Activated CD8-positive, alpha-beta T cell treated with anti-CD3 and anti-CD28 coated beads for 36 hours (primary cell): ENCODE measurements at regions not wholly inside any gene's neighbourhood (a gene's known extent, or its start where the extent isn't known, plus 50 kb on each side); places are given as distances from the start of the nearest gene placed in this dataset.

Source experiments
- ATAC-seq: fragments of 200-7000 bp; cut with Tn5 transposase; one replicate; pipeline ENCODE4 v1.10.0; 2021; ENCODE audit warnings: mild to moderate bottlenecking, moderate library complexity
- CTCF ChIA-PET: fragments of 350-600 bp; sonication (Branson Sonifier 250); formaldehyde crosslinking; loops from one replicate; lab custom pipeline; 2021; ENCODE audit warnings: antibody characterized with exemption; lab: Charles Lee
- POLR2A ChIA-PET: fragments of 350-600 bp; sonication (Branson Sonifier 250); formaldehyde crosslinking; loops from one replicate; lab custom pipeline; 2021; ENCODE audit warnings: antibody characterized with exemption; lab: Charles Lee
- DNase-seq: peaks from one replicate; pipeline ENCODE4 v3.0.0-alpha.2; 2020
- H3K27ac Mint-ChIP-seq: one replicate; pipeline ENCODE4 v1.8.0; 2021; ENCODE audit warnings: mild to moderate bottlenecking, mixed read lengths
- H3K27me3 Mint-ChIP-seq: one replicate; pipeline ENCODE4 v1.8.0; 2021; ENCODE audit warnings: mixed read lengths
- H3K36me3 Mint-ChIP-seq: one replicate; pipeline ENCODE4 v1.8.0; 2021; ENCODE audit warnings: low read depth, mixed read lengths
- H3K4me1 Mint-ChIP-seq: one replicate; pipeline ENCODE4 v1.8.0; 2021; ENCODE audit warnings: low read depth, mixed read lengths
- H3K4me3 Mint-ChIP-seq: one replicate; pipeline ENCODE4 v1.8.0; 2021; ENCODE audit warnings: mild to moderate bottlenecking, moderate library complexity, mixed read lengths
- H3K9me3 Mint-ChIP-seq: one replicate; pipeline ENCODE4 v1.8.0; 2021; ENCODE audit warnings: mixed read lengths
- CTCF ChIP-seq: fragments of 200-600 bp; IDR thresholded peaks from one replicate; pipeline ENCODE4 v1.8.0; 2022; ENCODE audit warnings: antibody characterized with exemption, mild to moderate bottlenecking
- intact Hi-C: fragments of 100-400 bp; cut with micrococcal nuclease; formaldehyde crosslinking; loops from one replicate; pipeline ENCODE4 v1.10.0; 2022

- POLR2A ChIA-PET = no interaction called here
- intact Hi-C loops = no loop called here
- ATAC-seq (no peak), DNase-seq (no peak)
- Mint-ChIP-seq H3K4me1 (no peaks in the 10 kb centered on the region), H3K4me3 (no peak overlapping the region), H3K36me3 (no peaks in the 10 kb centered on the region), H3K9me3 (no peaks in the 10 kb centered on the region), H3K27me3 (no peaks in the 10 kb centered on the region), H3K27ac (no peak overlapping the region)
- no peak for TF ChIP-seq CTCF
- CTCF ChIA-PET = no interaction called here
Measured at GRCh38 chr9:135297456-135298075, 182.0 kb upstream of the PPP1R26 start.

GRCh38 chr9:135299239-135299590, 180.4 kb upstream of the PPP1R26 start:
- intact Hi-C loops = no loop called here
- H3K4me3 Mint-ChIP-seq = no peak overlapping the region
- H3K36me3 Mint-ChIP-seq = no peaks in the 10 kb centered on the region
- H3K27me3 Mint-ChIP-seq = peaks cover 5% of the 10 kb centered on the region
- ChIA-PET CTCF (interaction anchor here (1.1 kb wide), 1 partner anchor 113 kb away, joined by 3 read pairs; no protein-coding TSS in a partner anchor), POLR2A (no interaction called here)
- no peak for TF ChIP-seq CTCF
- H3K27ac Mint-ChIP-seq = no peak overlapping the region
- H3K4me1 Mint-ChIP-seq = no peaks in the 10 kb centered on the region
- no peaks in the 10 kb centered on the region for H3K9me3 Mint-ChIP-seq
- DNase-seq (no peak), ATAC-seq (no peak)

- intact Hi-C loops = no loop called here
- Mint-ChIP-seq H3K27me3 (peaks cover 5% of the 10 kb centered on the region), H3K4me3 (no peak overlapping the region), H3K9me3 (no peaks in the 10 kb centered on the region), H3K36me3 (no peaks in the 10 kb centered on the region), H3K27ac (no peak overlapping the region), H3K4me1 (no peaks in the 10 kb centered on the region)
- DNase-seq = no peak
- POLR2A ChIA-PET = no interaction called here
- no peak for ATAC-seq
- CTCF ChIA-PET = no interaction called here
- no peak for TF ChIP-seq CTCF
Measured at GRCh38 chr9:135299651-135300345, 179.8 kb upstream of the PPP1R26 start.

- intact Hi-C loops = no loop called here
- ChIA-PET CTCF (no interaction called here), POLR2A (no interaction called here)
- no peak for TF ChIP-seq CTCF
- H3K4me1 Mint-ChIP-seq = no peaks in the 10 kb centered on the region
- peaks cover 5% of the 10 kb centered on the region for H3K27me3 Mint-ChIP-seq
- ATAC-seq = no peak
- H3K9me3 Mint-ChIP-seq = no peaks in the 10 kb centered on the region
- no peak overlapping the region for H3K4me3 Mint-ChIP-seq
- no peak overlapping the region for H3K27ac Mint-ChIP-seq
- H3K36me3 Mint-ChIP-seq = no peaks in the 10 kb centered on the region
- DNase-seq = no peak
Measured at GRCh38 chr9:135300346-135301141, 179.0 kb upstream of the PPP1R26 start.
